H9 (cell line): ENCODE measurements at regions not wholly inside any gene's neighbourhood (a gene's known extent, or its start where the extent isn't known, plus 50 kb on each side); places are given as distances from the start of the nearest gene placed in this dataset.

Experiments
- DNase-seq: peaks from one replicate; pipeline ENCODE4 v3.0.0-alpha.2; 2017
- H2AFZ ChIP-seq: one replicate; pipeline ENCODE4 v1.6.1; 2013; ENCODE audit warnings: mild to moderate bottlenecking, low read length, control low read depth, moderate library complexity
- H2AK5ac ChIP-seq: 2 replicates; pipeline ENCODE4 v1.6.1; 2013; ENCODE audit warnings: low read length, control low read depth, mixed read lengths; ENCODE audit not compliant: insufficient read length
- H2BK120ac ChIP-seq: one replicate; pipeline ENCODE4 v1.6.1; 2013; ENCODE audit warnings: low read depth, mild to moderate bottlenecking, low read length, control low read depth, inconsistent platforms; ENCODE audit not compliant: poor library complexity, severe bottlenecking
- H2BK12ac ChIP-seq: 2 replicates; pipeline ENCODE4 v1.6.1; 2013; ENCODE audit warnings: low read length, control low read depth, mixed read lengths, low read depth; ENCODE audit not compliant: insufficient read length
- H2BK15ac ChIP-seq: 2 replicates; pipeline ENCODE4 v1.6.1; 2013; ENCODE audit warnings: low read depth, low read length, control low read depth
- H2BK20ac ChIP-seq: one replicate; pipeline ENCODE4 v1.6.1; 2013; ENCODE audit warnings: low read depth, mild to moderate bottlenecking, low read length, control low read depth, inconsistent platforms; ENCODE audit not compliant: poor library complexity, severe bottlenecking
- H2BK5ac ChIP-seq: 2 replicates; pipeline ENCODE4 v1.6.1; 2013; ENCODE audit warnings: low read length, control low read depth, mixed read lengths; ENCODE audit not compliant: insufficient read length
- H3K14ac ChIP-seq: 2 replicates; pipeline ENCODE4 v1.6.1; 2013; ENCODE audit warnings: low read length, control low read depth; ENCODE audit not compliant: insufficient read depth
- H3K18ac ChIP-seq: 2 replicates; pipeline ENCODE4 v1.6.1; 2013; ENCODE audit warnings: low read depth, mild to moderate bottlenecking, mixed read lengths, low read length, control low read depth; ENCODE audit not compliant: insufficient read length
- H3K23ac ChIP-seq: 2 replicates; pipeline ENCODE4 v1.6.1; 2013; ENCODE audit warnings: low read length, control low read depth, mixed read lengths, low read depth; ENCODE audit not compliant: insufficient read length
- H3K23me2 ChIP-seq: 2 replicates; pipeline ENCODE4 v1.6.1; 2013; ENCODE audit warnings: low read depth, mild to moderate bottlenecking, mixed read lengths, low read length, control low read depth; ENCODE audit not compliant: insufficient read length, poor library complexity, severe bottlenecking
- H3K27ac ChIP-seq: 2 replicates; pipeline ENCODE4 v1.5.1; 2013; ENCODE audit warnings: low read length, control low read depth, mixed read lengths, low read depth; ENCODE audit not compliant: insufficient read length
- H3K27me3 ChIP-seq: 2 replicates; pipeline ENCODE4 v1.6.1; 2013; ENCODE audit warnings: low read length, control low read depth, inconsistent platforms; ENCODE audit not compliant: insufficient read depth
- H3K4ac ChIP-seq: 2 replicates; pipeline ENCODE4 v1.6.1; 2013; ENCODE audit warnings: low read depth, mild to moderate bottlenecking, control low read depth, inconsistent platforms, low read length, moderate library complexity
- H3K4me1 ChIP-seq: 2 replicates; pipeline ENCODE4 v1.6.1; 2013; ENCODE audit warnings: low read length, control low read depth, inconsistent platforms; ENCODE audit not compliant: insufficient read depth
- H3K4me2 ChIP-seq: 2 replicates; pipeline ENCODE4 v1.6.1; 2013; ENCODE audit warnings: low read length, control low read depth, mixed read lengths; ENCODE audit not compliant: insufficient read length, insufficient read depth
- H3K56ac ChIP-seq: 2 replicates; pipeline ENCODE4 v1.6.1; 2013; ENCODE audit warnings: low read depth, mild to moderate bottlenecking, mixed read lengths, low read length, control low read depth; ENCODE audit not compliant: insufficient read length
- H3K79me1 ChIP-seq: 2 replicates; pipeline ENCODE4 v1.6.1; 2013; ENCODE audit warnings: low read depth, mild to moderate bottlenecking, moderate library complexity, low read length, control low read depth, inconsistent platforms; ENCODE audit not compliant: insufficient read depth, poor library complexity, severe bottlenecking
- H3K79me2 ChIP-seq: 2 replicates; pipeline ENCODE4 v1.6.1; 2013; ENCODE audit warnings: low read length, control low read depth, inconsistent platforms; ENCODE audit not compliant: insufficient read depth
- H3K9ac ChIP-seq: 2 replicates; pipeline ENCODE4 v1.6.1; 2013; ENCODE audit warnings: low read length, control low read depth, mixed read lengths; ENCODE audit not compliant: insufficient read length; ENCODE audit errors: extremely low read depth
- H3K9me3 ChIP-seq: one replicate; pipeline ENCODE4 v1.6.1; 2013; ENCODE audit warnings: low read depth, low read length, inconsistent platforms; ENCODE audit not compliant: control insufficient read depth
- H3T11ph ChIP-seq: one replicate; pipeline ENCODE4 v1.6.1; 2013; ENCODE audit warnings: mild to moderate bottlenecking, low read length, control low read depth, inconsistent platforms
- H4K20me1 ChIP-seq: one replicate; pipeline ENCODE4 v1.6.1; 2013; ENCODE audit not compliant: control insufficient read depth, insufficient read length, insufficient read depth
- H4K5ac ChIP-seq: 2 replicates; pipeline ENCODE4 v1.6.1; 2013; ENCODE audit warnings: low read depth, mild to moderate bottlenecking, mixed read lengths, low read length, control low read depth; ENCODE audit not compliant: insufficient read length
- H4K8ac ChIP-seq: replicated peaks from 2 replicates; pipeline ENCODE4 v1.6.1; 2013; ENCODE audit warnings: low read length, control low read depth, mixed read lengths, low read depth; ENCODE audit not compliant: insufficient read length
- H4K91ac ChIP-seq: 2 replicates; pipeline ENCODE4 v1.6.1; 2013; ENCODE audit warnings: low read depth, mild to moderate bottlenecking, moderate library complexity, mixed read lengths, low read length, control low read depth; ENCODE audit not compliant: insufficient read length
- H3K27ac Mint-ChIP-seq, 3 experiments: 2 replicates in 2 of 3; 3 replicates in 1 of 3; pipeline ENCODE4 v1.8.0; 2020 to 2021; ENCODE audit warnings: mixed read lengths in 3 of 3, mild to moderate bottlenecking in 1 of 3, moderate library complexity in 1 of 3
- H3K27me3 Mint-ChIP-seq: 2 replicates; pipeline ENCODE4 v1.8.0; 2021; ENCODE audit warnings: low read depth, mild to moderate bottlenecking, moderate library complexity, mixed read lengths
- H3K36me3 Mint-ChIP-seq, 3 experiments: 2 replicates in 2 of 3; 3 replicates in 1 of 3; pipeline ENCODE4 v1.8.0; 2020 to 2021; ENCODE audit warnings: low read depth in 3 of 3, mixed read lengths in 3 of 3; ENCODE audit not compliant: insufficient read depth in 1 of 3
- H3K4me1 Mint-ChIP-seq, 2 experiments: 2 replicates each; pipeline ENCODE4 v1.8.0; 2020; ENCODE audit warnings: mixed read lengths in 2 of 2
- H3K4me3 Mint-ChIP-seq, 2 experiments: 2 replicates in 1 of 2; 3 replicates in 1 of 2; pipeline ENCODE4 v1.8.0; 2020 to 2021; ENCODE audit warnings: mild to moderate bottlenecking in 2 of 2, mixed read lengths in 2 of 2, moderate library complexity in 1 of 2
- H3K9me3 Mint-ChIP-seq, 2 experiments: 2 replicates in 1 of 2; 3 replicates in 1 of 2; pipeline ENCODE4 v1.8.0; 2020; ENCODE audit warnings: mild to moderate bottlenecking in 2 of 2, mixed read lengths in 2 of 2, moderate library complexity in 1 of 2
- WGBS: extraction: QIAGEN DNeasy Blood & Tissue Kit; methylation state at CpG from one replicate; pipeline ENCODE4 v1.1.7; 2013; ENCODE audit warnings: missing lambda C conversion rate, low lambda C conversion rate, mixed read lengths; ENCODE audit not compliant: insufficient read length; ENCODE audit errors: extremely low coverage; 5-methylcytosine and 5-hydroxymethylcytosine counted together
- TF ChIP-seq, protein P1 (sequence below): fragments of 200-600 bp; sonication (generic); conservative IDR thresholded peaks from 3 replicates; pipeline ENCODE4 v1.8.0; 2021; ENCODE audit warnings: antibody characterized with exemption, mild to moderate bottlenecking

DNA sequence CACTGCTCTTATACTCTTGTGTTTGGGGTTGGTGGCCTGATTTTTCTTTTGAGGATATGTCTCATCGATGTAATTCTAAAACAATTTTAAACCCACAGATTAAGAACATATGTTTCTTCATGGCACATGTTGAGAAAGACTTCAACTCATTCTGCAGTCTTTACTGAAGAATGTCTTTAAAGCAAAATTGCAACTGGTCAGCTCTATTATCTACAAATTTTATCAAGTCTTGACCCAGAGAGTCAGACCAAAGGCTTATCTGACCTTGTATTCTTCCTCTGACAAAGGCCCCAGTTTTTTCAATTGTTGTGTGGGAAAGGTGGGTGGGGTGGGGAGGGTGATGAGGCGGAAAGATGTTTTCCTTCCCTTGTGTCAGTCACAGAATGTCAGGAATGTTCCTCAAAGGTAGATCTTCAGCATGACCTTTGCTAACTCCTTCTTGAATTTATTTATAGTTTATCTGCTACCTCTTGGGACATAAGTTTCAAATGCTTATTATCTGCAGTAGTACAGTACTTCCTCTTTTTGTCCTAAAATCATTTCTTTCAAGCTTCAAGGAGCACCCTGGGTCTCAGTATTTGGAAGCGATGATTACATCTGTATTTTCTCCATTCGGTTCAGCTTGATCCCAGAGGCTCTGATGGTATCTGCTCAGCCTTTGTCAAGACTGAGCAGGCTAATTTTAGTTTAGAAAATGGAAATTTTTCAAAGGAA is 63.2 kb upstream of the TIAM2 start:
- H3K9me3 Mint-ChIP-seq = no peaks in the 10 kb centered on the region
- no peaks in the 10 kb centered on the region for H4K20me1 ChIP-seq
- no peak overlapping the region for H2BK12ac ChIP-seq
- H3K4me2 ChIP-seq = no peak overlapping the region
- peaks cover 12% of the 10 kb centered on the region for H3K4me1 ChIP-seq
- H4K91ac ChIP-seq = no peak overlapping the region
- no peak overlapping the region for H3K4ac ChIP-seq
- TF ChIP-seq, protein P1, sequence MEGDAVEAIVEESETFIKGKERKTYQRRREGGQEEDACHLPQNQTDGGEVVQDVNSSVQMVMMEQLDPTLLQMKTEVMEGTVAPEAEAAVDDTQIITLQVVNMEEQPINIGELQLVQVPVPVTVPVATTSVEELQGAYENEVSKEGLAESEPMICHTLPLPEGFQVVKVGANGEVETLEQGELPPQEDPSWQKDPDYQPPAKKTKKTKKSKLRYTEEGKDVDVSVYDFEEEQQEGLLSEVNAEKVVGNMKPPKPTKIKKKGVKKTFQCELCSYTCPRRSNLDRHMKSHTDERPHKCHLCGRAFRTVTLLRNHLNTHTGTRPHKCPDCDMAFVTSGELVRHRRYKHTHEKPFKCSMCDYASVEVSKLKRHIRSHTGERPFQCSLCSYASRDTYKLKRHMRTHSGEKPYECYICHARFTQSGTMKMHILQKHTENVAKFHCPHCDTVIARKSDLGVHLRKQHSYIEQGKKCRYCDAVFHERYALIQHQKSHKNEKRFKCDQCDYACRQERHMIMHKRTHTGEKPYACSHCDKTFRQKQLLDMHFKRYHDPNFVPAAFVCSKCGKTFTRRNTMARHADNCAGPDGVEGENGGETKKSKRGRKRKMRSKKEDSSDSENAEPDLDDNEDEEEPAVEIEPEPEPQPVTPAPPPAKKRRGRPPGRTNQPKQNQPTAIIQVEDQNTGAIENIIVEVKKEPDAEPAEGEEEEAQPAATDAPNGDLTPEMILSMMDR = no peak
- peak overlapping the region in 2 of 3 experiments; percentile 62 to 86; a peak in 4 of 7 replicates for H3K27ac Mint-ChIP-seq
- H3K27ac ChIP-seq = peak overlapping the region; percentile 31
- H3K36me3 Mint-ChIP-seq = no peaks in the 10 kb centered on the region
- H2AK5ac ChIP-seq = no peak overlapping the region
- no peak overlapping the region for H2BK15ac ChIP-seq
- H3K14ac ChIP-seq = no peak overlapping the region
- H3K23me2 ChIP-seq = no peaks in the 10 kb centered on the region
- H3K4me1 Mint-ChIP-seq = peaks cover 30 to 33% of the 10 kb centered on the region in 2 experiments
- H3K79me2 ChIP-seq = no peaks in the 10 kb centered on the region
- H2AFZ ChIP-seq = no peak overlapping the region
- no CpG with 5 or more reads among the region's 4 CpGs for WGBS
- no peak overlapping the region for H2BK120ac ChIP-seq
- H3T11ph ChIP-seq = no peak overlapping the region
- no peak overlapping the region for H4K5ac ChIP-seq
- H3K18ac ChIP-seq = no peak overlapping the region
- no peak overlapping the region for H3K23ac ChIP-seq
- H3K79me1 ChIP-seq = no peaks in the 10 kb centered on the region
- H2BK20ac ChIP-seq = no peak overlapping the region
- H4K8ac ChIP-seq = no peak overlapping the region
- no peak overlapping the region for H2BK5ac ChIP-seq
- no peak for DNase-seq
- H3K27me3 ChIP-seq = no peaks in the 10 kb centered on the region
- no peaks in the 10 kb centered on the region for H3K27me3 Mint-ChIP-seq
- H3K9ac ChIP-seq = no peak overlapping the region
- no peak overlapping the region; a peak in 1 of 5 replicates for H3K4me3 Mint-ChIP-seq
- no peaks in the 10 kb centered on the region for H3K9me3 ChIP-seq
- H3K56ac ChIP-seq = no peak overlapping the region
